H1 (cell line): ENCODE measurements at regions not wholly inside any gene's neighbourhood (a gene's known extent, or its start where the extent isn't known, plus 50 kb on each side); places are given as distances from the start of the nearest gene placed in this dataset.

Experiments used
- CTCF ChIA-PET: fragments of 300-600 bp; sonication (Branson Sonifier 250); formaldehyde crosslinking; loops from one replicate; lab custom pipeline; 2021; ENCODE audit not compliant: partially characterized antibody; lab: Charles Lee
- POLR2A ChIA-PET: fragments of 300-600 bp; sonication (Branson Sonifier 250); formaldehyde crosslinking; loops from one replicate; lab custom pipeline; 2021; ENCODE audit warnings: inconsistent platforms; ENCODE audit not compliant: partially characterized antibody; lab: Charles Lee
- DNase-seq, 2 experiments: peaks; one replicate each; pipeline versions ENCODE4 v3.0.0 to v3.0.0-alpha.2; 2010 to 2022; ENCODE audit warnings: low spot score in 2 of 2, low read depth in 1 of 2, mixed read lengths in 1 of 2
- FAIRE-seq: peaks from 2 replicates; lab custom pipeline; 2011; peaks lifted over from hg19 to GRCh38; lab: Jason Lieb, UNC
- H2AFZ ChIP-seq: 2 replicates; pipeline ENCODE4 v1.8.1; 2012; ENCODE audit warnings: low read length, inconsistent platforms
- H2AK5ac ChIP-seq: 2 replicates; pipeline ENCODE4 v1.6.1; 2013; ENCODE audit warnings: low read depth, low read length
- H2BK120ac ChIP-seq: replicated peaks from 2 replicates; pipeline ENCODE3; 2013; ENCODE audit warnings: low read depth, low read length, inconsistent platforms
- H2BK12ac ChIP-seq: 2 replicates; pipeline ENCODE4 v1.6.1; 2013; ENCODE audit warnings: low read depth, low read length
- H2BK15ac ChIP-seq: 2 replicates; pipeline ENCODE4 v1.6.1; 2013; ENCODE audit warnings: low read length
- H2BK20ac ChIP-seq: 2 replicates; pipeline ENCODE4 v1.6.1; 2013; ENCODE audit warnings: low read length
- H2BK5ac ChIP-seq: 2 replicates; pipeline ENCODE4 v1.6.1; 2013; ENCODE audit warnings: low read depth, low read length
- H3K14ac ChIP-seq: 2 replicates; pipeline ENCODE4 v1.6.1; 2013; ENCODE audit warnings: inconsistent platforms; ENCODE audit not compliant: insufficient read length
- H3K18ac ChIP-seq: 2 replicates; pipeline ENCODE4 v1.6.1; 2013; ENCODE audit warnings: low read length; ENCODE audit errors: extremely low read depth
- H3K23ac ChIP-seq: 2 replicates; pipeline ENCODE4 v1.6.1; 2013; ENCODE audit warnings: inconsistent platforms; ENCODE audit not compliant: insufficient read length
- H3K23me2 ChIP-seq: 2 replicates; pipeline ENCODE4 v1.6.1; 2013; ENCODE audit warnings: low read depth, low read length
- H3K27ac ChIP-seq: 2 replicates; pipeline ENCODE4 v1.6.1; 2011; ENCODE audit warnings: low read depth, low read length, inconsistent platforms
- H3K27me3 ChIP-seq, 4 experiments: replicated peaks in 1 of 4; 1 replicate in 1 of 4; 2 replicates in 3 of 4; pipeline versions ENCODE4 v1.6.1 to v1.8.1; 2011 to 2013; ENCODE audit warnings: low read length in 3 of 4, mild to moderate bottlenecking in 3 of 4, inconsistent platforms in 2 of 4, mixed read lengths in 2 of 4, moderate library complexity in 1 of 4; ENCODE audit not compliant: control insufficient read depth in 3 of 4, insufficient read depth in 3 of 4; ENCODE audit errors: extremely low read depth in 1 of 4
- H3K36me3 ChIP-seq, 4 experiments: 2 replicates each; pipeline versions ENCODE4 v1.6.1 to v1.8.1; 2011 to 2013; ENCODE audit warnings: mild to moderate bottlenecking in 4 of 4, low read length in 3 of 4, moderate library complexity in 2 of 4, control low read depth in 1 of 4, inconsistent platforms in 1 of 4; ENCODE audit not compliant: insufficient read depth in 4 of 4, control insufficient read depth in 2 of 4
- H3K4ac ChIP-seq: replicated peaks from 2 replicates; pipeline ENCODE3; 2013; ENCODE audit warnings: low read length, low read depth, mixed read lengths, inconsistent platforms; ENCODE audit not compliant: insufficient read length
- H3K4me1 ChIP-seq, 4 experiments: replicated peaks in 1 of 4; 1 replicate in 1 of 4; 2 replicates in 3 of 4; pipeline versions ENCODE4 v1.6.1 to v1.8.1; 2011 to 2013; ENCODE audit warnings: low read length in 3 of 4, inconsistent platforms in 2 of 4, mixed read lengths in 1 of 4; ENCODE audit not compliant: insufficient read depth in 4 of 4, control insufficient read depth in 3 of 4
- H3K4me2 ChIP-seq, 2 experiments: 2 replicates each; pipeline versions ENCODE4 v1.6.1 to v1.8.1; 2011 to 2013; ENCODE audit warnings: low read depth in 2 of 2, low read length in 2 of 2, control low read depth in 1 of 2, inconsistent platforms in 1 of 2, mild to moderate bottlenecking in 1 of 2; ENCODE audit not compliant: insufficient read depth in 1 of 2
- H3K4me3 ChIP-seq, 4 experiments: fragments of 200-600, 300-600 bp in 1 of 4; sonication (generic), shearing (Covaris generic), sonication (Bioruptor Twin) in 1 of 4; 2 replicates each; pipeline versions ENCODE4 v1.5.1 to v1.8.1; 2011 to 2016; ENCODE audit warnings: low read length in 4 of 4, low read depth in 3 of 4, control low read depth in 2 of 4, inconsistent platforms in 2 of 4, mild to moderate bottlenecking in 2 of 4, mixed read lengths in 1 of 4, moderate library complexity in 1 of 4; ENCODE audit not compliant: insufficient read depth in 2 of 4; ENCODE audit errors: extremely low read depth in 1 of 4
- H3K56ac ChIP-seq: replicated peaks from 2 replicates; pipeline ENCODE3; 2013; ENCODE audit warnings: low read depth, mild to moderate bottlenecking, mixed read lengths, low read length, inconsistent platforms; ENCODE audit not compliant: insufficient read length
- H3K79me1 ChIP-seq: 2 replicates; pipeline ENCODE4 v1.6.1; 2013; ENCODE audit warnings: low read depth, low read length, control low read depth
- H3K79me2 ChIP-seq, 2 experiments: 2 replicates each; pipeline versions ENCODE4 v1.6.1 to v1.8.1; 2012 to 2013; ENCODE audit warnings: low read length in 2 of 2, mild to moderate bottlenecking in 2 of 2, inconsistent platforms in 1 of 2; ENCODE audit not compliant: insufficient read depth in 2 of 2, control insufficient read depth in 1 of 2
- H3K9ac ChIP-seq, 4 experiments: replicated peaks in 1 of 4; 1 replicate in 1 of 4; 2 replicates in 3 of 4; pipeline versions ENCODE4 v1.6.1 to v1.8.1; 2011 to 2013; ENCODE audit warnings: low read depth in 3 of 4, low read length in 3 of 4, control low read depth in 2 of 4, mild to moderate bottlenecking in 2 of 4, moderate library complexity in 2 of 4, inconsistent platforms in 1 of 4; ENCODE audit errors: extremely low read depth in 1 of 4
- H3K9me3 ChIP-seq, 2 experiments: 2 replicates each; pipeline versions ENCODE4 v1.6.1 to v1.8.1; 2012 to 2013; ENCODE audit warnings: mild to moderate bottlenecking in 2 of 2, moderate library complexity in 2 of 2, control low read depth in 1 of 2, inconsistent platforms in 1 of 2, low read depth in 1 of 2, low read length in 1 of 2, mixed read lengths in 1 of 2; ENCODE audit not compliant: insufficient read depth in 2 of 2
- H4K20me1 ChIP-seq, 2 experiments: replicated peaks in 1 of 2; 2 replicates each; pipeline versions ENCODE3 to v1.8.1; 2011 to 2013; ENCODE audit warnings: inconsistent platforms in 2 of 2, low read length in 2 of 2, mild to moderate bottlenecking in 1 of 2; ENCODE audit not compliant: insufficient read depth in 2 of 2, control insufficient read depth in 1 of 2
- H4K5ac ChIP-seq: 2 replicates; pipeline ENCODE4 v1.6.1; 2013; ENCODE audit warnings: low read length, low read depth, mixed read lengths, inconsistent platforms; ENCODE audit not compliant: insufficient read length
- H4K8ac ChIP-seq: 2 replicates; pipeline ENCODE4 v1.8.0; 2013; ENCODE audit warnings: mild to moderate bottlenecking, moderate library complexity, low read length, inconsistent platforms; ENCODE audit not compliant: insufficient read depth; ENCODE audit errors: extremely low read depth
- H4K91ac ChIP-seq: replicated peaks from 2 replicates; pipeline ENCODE3; 2013; ENCODE audit warnings: low read length, mixed read lengths, inconsistent platforms; ENCODE audit not compliant: insufficient read length
- CHD2 ChIP-seq: IDR thresholded peaks from 2 replicates; pipeline ENCODE4 v1.6.1; 2012; ENCODE audit warnings: low read length, improper control_type of control experiment
- GABPA ChIP-seq: IDR thresholded peaks from 2 replicates; pipeline ENCODE4 v1.6.1; 2011; ENCODE audit warnings: mild to moderate bottlenecking, low read length, moderate library complexity, borderline replicate concordance; ENCODE audit not compliant: insufficient read depth
- HDAC2 ChIP-seq, 2 experiments: fragments of 300-600 bp in 1 of 2; sonication (generic) in 1 of 2; IDR thresholded peaks; 2 replicates each; pipeline ENCODE4 v1.6.1; 2011 to 2012; ENCODE audit warnings: low read depth in 2 of 2, low read length in 2 of 2, mild to moderate bottlenecking in 2 of 2, moderate library complexity in 2 of 2, borderline replicate concordance in 1 of 2, inconsistent platforms in 1 of 2
- KDM5A ChIP-seq: fragments of 200-600 bp; IDR thresholded peaks from 2 replicates; pipeline ENCODE4 v1.7.1; 2012; ENCODE audit warnings: mild to moderate bottlenecking, low read length, inconsistent platforms, mixed read lengths
- NANOG ChIP-seq: IDR thresholded peaks from 2 replicates; pipeline ENCODE4 v1.6.1; 2011; ENCODE audit warnings: low read length, low read depth, mild to moderate bottlenecking, inconsistent platforms; ENCODE audit not compliant: insufficient read depth, poor library complexity, severe bottlenecking
- RAD21 ChIP-seq, 2 experiments: IDR thresholded peaks in 1 of 2; conservative IDR thresholded peaks in 1 of 2; 2 replicates each; pipeline ENCODE4 v1.6.1; 2011; ENCODE audit warnings: low read depth in 2 of 2, low read length in 2 of 2, improper control_type of control experiment in 1 of 2, inconsistent platforms in 1 of 2, mild to moderate bottlenecking in 1 of 2, moderate library complexity in 1 of 2
- SIN3A ChIP-seq, 2 experiments: IDR thresholded peaks in 1 of 2; conservative IDR thresholded peaks in 1 of 2; 2 replicates each; pipeline ENCODE4 v1.6.1; 2011 to 2012; ENCODE audit warnings: low read length in 2 of 2, improper control_type of control experiment in 1 of 2, low read depth in 1 of 2, mild to moderate bottlenecking in 1 of 2
- TBP ChIP-seq: IDR thresholded peaks from 2 replicates; pipeline ENCODE4 v1.6.1; 2011; ENCODE audit warnings: low read depth, low read length, improper control_type of control experiment
- WGBS, 2 experiments: shearing (Covaris generic) in 1 of 2; methylation state at CpG; one replicate each; pipeline versions ENCODE4 v1.1.6 to v1.1.7; 2013 to 2015; ENCODE audit warnings: low lambda C conversion rate in 2 of 2, mixed read lengths in 2 of 2, inconsistent platforms in 1 of 2, low coverage in 1 of 2, missing lambda C conversion rate in 1 of 2; ENCODE audit not compliant: insufficient replicate concordance in 2 of 2, insufficient coverage in 1 of 2, insufficient read length in 1 of 2; ENCODE audit errors: extremely low coverage in 1 of 2, missing lambda C conversion rate in 1 of 2; 5-methylcytosine and 5-hydroxymethylcytosine counted together
- TF ChIP-seq, protein P1 (sequence below): IDR thresholded peaks from 2 replicates; pipeline ENCODE4 v1.6.1; 2012; ENCODE audit warnings: inconsistent platforms

DNA sequence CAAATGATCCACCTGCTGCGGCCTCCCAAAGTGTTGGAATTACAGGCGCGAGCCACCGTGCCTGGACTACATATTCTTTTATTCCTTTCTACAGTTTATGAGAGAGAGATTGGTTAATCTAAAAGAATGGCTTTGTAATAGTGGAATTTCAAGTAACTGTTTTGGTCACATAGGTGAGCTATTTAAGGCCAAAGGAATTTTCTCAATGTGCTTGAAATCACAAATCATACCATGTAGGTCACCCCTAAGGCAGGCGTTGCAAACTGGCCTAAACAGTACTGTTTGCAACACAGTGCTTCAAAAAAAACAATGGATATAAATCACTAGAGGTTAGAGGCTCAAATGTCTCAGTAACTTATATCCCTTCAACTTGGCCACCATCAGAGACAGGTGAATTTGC lies 103.7 kb upstream of the PTPRR start:
- H3K4me1 ChIP-seq: peaks cover 0 to 7% (median 2%) of the 10 kb centered on the region in 4 experiments; a peak in 2 of 7 replicates
- WGBS, 2 experiments: 92% methylated on average over 5 of the region's 5 CpGs; no CpG with 5 or more reads in 1 of the 2 experiments
- H4K5ac ChIP-seq: no peak overlapping the region
- H2BK15ac ChIP-seq: no peak overlapping the region
- H3K9ac ChIP-seq: no peak overlapping the region
- H3K23me2 ChIP-seq: no peaks in the 10 kb centered on the region
- FAIRE-seq (no peak), DNase-seq (no peak)
- H4K8ac ChIP-seq: no peak overlapping the region
- H2AK5ac ChIP-seq: no peak overlapping the region
- H3K23ac ChIP-seq: no peak overlapping the region
- no peaks in the 10 kb centered on the region for H3K36me3 ChIP-seq
- no peak overlapping the region for H3K4me3 ChIP-seq
- ChIA-PET POLR2A (no interaction called here), CTCF (interaction anchor here (0.6 to 2.7 kb wide), 3 partner anchors 10 to 333 kb away, joined by 3 to 8 read pairs (median 3); no protein-coding TSS in a partner anchor)
- no peak overlapping the region for H3K56ac ChIP-seq
- H3K14ac ChIP-seq: no peak overlapping the region
- no peaks in the 10 kb centered on the region for H3K79me2 ChIP-seq
- no peak overlapping the region for H2AFZ ChIP-seq
- no peaks in the 10 kb centered on the region for H4K20me1 ChIP-seq
- H2BK5ac ChIP-seq: no peak overlapping the region
- no peak overlapping the region for H3K27ac ChIP-seq
- TF ChIP-seq SIN3A (conservative IDR thresholded peaks at IDR 0.05 in 1 of 2, IDR thresholded peaks at IDR 0.05 in 1 of 2; ENCODE audit: low read depth in 1 of 2, low read length in 2 of 2): no peak
- TF ChIP-seq HDAC2 (IDR thresholded peaks at IDR 0.05; ENCODE audit: borderline replicate concordance in 1 of 2, low read depth in 2 of 2, low read length in 2 of 2): no peak
- no peak for TF ChIP-seq RAD21 (IDR thresholded peaks at IDR 0.05 in 1 of 2, conservative IDR thresholded peaks at IDR 0.05 in 1 of 2; ENCODE audit: low read depth in 2 of 2, low read length in 2 of 2)
- TF ChIP-seq KDM5A: no peak
- TF ChIP-seq NANOG: no peak
- TF ChIP-seq, protein P1, sequence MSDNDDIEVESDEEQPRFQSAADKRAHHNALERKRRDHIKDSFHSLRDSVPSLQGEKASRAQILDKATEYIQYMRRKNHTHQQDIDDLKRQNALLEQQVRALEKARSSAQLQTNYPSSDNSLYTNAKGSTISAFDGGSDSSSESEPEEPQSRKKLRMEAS: no peak
- no peak for TF ChIP-seq CHD2
- no peak for TF ChIP-seq GABPA
- no peak for TF ChIP-seq TBP
- no peak overlapping the region for H2BK12ac ChIP-seq
- no peaks in the 10 kb centered on the region for H3K79me1 ChIP-seq
- no peaks in the 10 kb centered on the region for H3K27me3 ChIP-seq
- H2BK120ac ChIP-seq: no peak overlapping the region
- H4K91ac ChIP-seq: no peak overlapping the region
- H3K4ac ChIP-seq: no peak overlapping the region
- no peak overlapping the region for H3K4me2 ChIP-seq
- H3K9me3 ChIP-seq: no peaks in the 10 kb centered on the region
- no peak overlapping the region for H3K18ac ChIP-seq
- H2BK20ac ChIP-seq: no peak overlapping the region
